Stimulated activated CD4-positive, alpha-beta T cell treated with anti-CD3 and anti-CD28 coated beads, Interleukin-4, amount 100 ng/mL, for 4 hours (primary cell): ENCODE measurements at regions not wholly inside any gene's neighbourhood (a gene's known extent, or its start where the extent isn't known, plus 50 kb on each side); places are given as distances from the start of the nearest gene placed in this dataset.
"Not testable (repeated sequence)": the region's sequence is repeated elsewhere in the genome, so short reads cannot be mapped to it uniquely, and the experiment has no call there.

ENCODE experiments used
- DNase-seq, 2 experiments: peaks; one replicate each; pipeline ENCODE4 v3.0.0-alpha.2; 2020

GRCh38 chr2:235411905-235412485 is 81.8 kb upstream of the AGAP1 start:
- DNase-seq = no peak

GRCh38 chr2:235413064-235413463 is 80.8 kb upstream of the AGAP1 start:
- DNase-seq = no peak

GRCh38 chr2:235414422-235414821 is 79.4 kb upstream of the AGAP1 start:
- no peak for DNase-seq

- no peak for DNase-seq
These were observed 76.9 kb upstream of the AGAP1 start for GRCh38 chr2:235416858-235417499.

- DNase-seq = no peak
These were observed 74.9 kb upstream of the AGAP1 start for GRCh38 chr2:235418918-235419317.

- no peak for DNase-seq
These were observed 73.8 kb upstream of the AGAP1 start for GRCh38 chr2:235419996-235420395.

GRCh38 chr2:235421618-235422017 is 72.2 kb upstream of the AGAP1 start:
- no peak for DNase-seq

- DNase-seq = no peak
These were observed 63.3 kb upstream of the AGAP1 start for GRCh38 chr2:235430366-235431083.

GRCh38 chr2:235432741-235433520 is 60.9 kb upstream of the AGAP1 start:
- no peak for DNase-seq

- DNase-seq = no peak
These were observed 60.0 kb upstream of the AGAP1 start for GRCh38 chr2:235433860-235434259.

GRCh38 chr2:235439959-235440662 is 53.7 kb upstream of the AGAP1 start:
- no peak for DNase-seq

- DNase-seq = not testable (repeated sequence)
These were observed 50.3 kb upstream of the AGAP1 start for GRCh38 chr2:235443580-235443979.
